Activated CD4-positive, alpha-beta T cell treated with anti-CD3 and anti-CD28 coated beads, Interleukin-2, amount 10 ng/mL, durations not matched to agents 7 days and 5 days (primary cell): ENCODE measurements at regions not wholly inside any gene's neighbourhood (a gene's known extent, or its start where the extent isn't known, plus 50 kb on each side); places are given as distances from the start of the nearest gene placed in this dataset.

Experiments
- CTCF ChIA-PET: fragments of 350-600 bp; sonication (Branson Sonifier 250); formaldehyde crosslinking; loops from one replicate; lab custom pipeline; 2021; ENCODE audit warnings: antibody characterized with exemption; lab: Charles Lee
- POLR2A ChIA-PET: fragments of 350-600 bp; sonication (Branson Sonifier 250); formaldehyde crosslinking; loops from one replicate; lab custom pipeline; 2021; ENCODE audit warnings: antibody characterized with exemption; lab: Charles Lee
- DNase-seq: peaks from one replicate; pipeline ENCODE4 v3.0.0-alpha.2; 2020
- H3K27ac Mint-ChIP-seq: one replicate; pipeline ENCODE4 v1.8.0; 2021; ENCODE audit warnings: mild to moderate bottlenecking, moderate library complexity, mixed read lengths
- H3K27me3 Mint-ChIP-seq: one replicate; pipeline ENCODE4 v1.8.0; 2021; ENCODE audit warnings: mixed read lengths
- H3K36me3 Mint-ChIP-seq: one replicate; pipeline ENCODE4 v1.8.0; 2021; ENCODE audit warnings: low read depth, mixed read lengths
- H3K4me1 Mint-ChIP-seq: one replicate; pipeline ENCODE4 v1.8.0; 2021; ENCODE audit warnings: mixed read lengths
- H3K4me3 Mint-ChIP-seq: one replicate; pipeline ENCODE4 v1.8.0; 2021; ENCODE audit warnings: mild to moderate bottlenecking, moderate library complexity, mixed read lengths
- H3K9me3 Mint-ChIP-seq: one replicate; pipeline ENCODE4 v1.8.0; 2021; ENCODE audit warnings: mixed read lengths

GRCh38 chr13:76023652-76024051, 387.5 kb downstream of the LMO7 start:
- no peaks in the 10 kb centered on the region for H3K36me3 Mint-ChIP-seq
- H3K27ac Mint-ChIP-seq = no peak overlapping the region
- ChIA-PET CTCF (no interaction called here), POLR2A (no interaction called here)
- H3K27me3 Mint-ChIP-seq = peaks cover 5% of the 10 kb centered on the region
- no peak for DNase-seq
- no peaks in the 10 kb centered on the region for H3K9me3 Mint-ChIP-seq
- no peaks in the 10 kb centered on the region for H3K4me1 Mint-ChIP-seq
- H3K4me3 Mint-ChIP-seq = no peak overlapping the region

GRCh38 chr13:76020421-76020955, 384.4 kb downstream of the LMO7 start:
- no peaks in the 10 kb centered on the region for H3K4me1 Mint-ChIP-seq
- no peak overlapping the region for H3K27ac Mint-ChIP-seq
- no peak for DNase-seq
- H3K4me3 Mint-ChIP-seq = no peak overlapping the region
- H3K9me3 Mint-ChIP-seq = no peaks in the 10 kb centered on the region
- H3K36me3 Mint-ChIP-seq = no peaks in the 10 kb centered on the region
- ChIA-PET POLR2A (no interaction called here), CTCF (no interaction called here)
- peaks cover 2% of the 10 kb centered on the region for H3K27me3 Mint-ChIP-seq

- no peak overlapping the region for H3K27ac Mint-ChIP-seq
- no peak for DNase-seq
- no peak overlapping the region for H3K4me3 Mint-ChIP-seq
- H3K27me3 Mint-ChIP-seq = no peaks in the 10 kb centered on the region
- H3K36me3 Mint-ChIP-seq = no peaks in the 10 kb centered on the region
- no peaks in the 10 kb centered on the region for H3K4me1 Mint-ChIP-seq
- H3K9me3 Mint-ChIP-seq = no peaks in the 10 kb centered on the region
- ChIA-PET CTCF (no interaction called here), POLR2A (no interaction called here)
Observed at GRCh38 chr13:76019421-76020044, 383.4 kb downstream of the LMO7 start.

GRCh38 chr13:76017861-76018556, 381.9 kb downstream of the LMO7 start:
- Mint-ChIP-seq H3K36me3 (no peaks in the 10 kb centered on the region), H3K4me1 (no peaks in the 10 kb centered on the region), H3K9me3 (no peaks in the 10 kb centered on the region), H3K27me3 (no peaks in the 10 kb centered on the region), H3K4me3 (no peak overlapping the region), H3K27ac (no peak overlapping the region)
- POLR2A ChIA-PET = no interaction called here
- DNase-seq = no peak
- CTCF ChIA-PET = interaction anchor here (1.0 to 1.3 kb wide), 2 partner anchors 16 to 322 kb away, joined by 5 to 6 read pairs; no protein-coding TSS in a partner anchor

GRCh38 chr13:76016799-76017400, 380.8 kb downstream of the LMO7 start:
- CTCF ChIA-PET = interaction anchor here (1.3 kb wide), 1 partner anchor 321 kb away, joined by 5 read pairs; no protein-coding TSS in a partner anchor
- Mint-ChIP-seq H3K36me3 (no peaks in the 10 kb centered on the region), H3K27me3 (no peaks in the 10 kb centered on the region), H3K4me3 (no peak overlapping the region), H3K27ac (no peak overlapping the region), H3K4me1 (no peaks in the 10 kb centered on the region), H3K9me3 (no peaks in the 10 kb centered on the region)
- peak; percentile 29 for DNase-seq
- POLR2A ChIA-PET = no interaction called here

GRCh38 chr13:76014406-76015318, 378.5 kb downstream of the LMO7 start:
- Mint-ChIP-seq H3K9me3 (no peaks in the 10 kb centered on the region), H3K27ac (no peak overlapping the region), H3K36me3 (no peaks in the 10 kb centered on the region), H3K4me3 (no peak overlapping the region), H3K4me1 (no peaks in the 10 kb centered on the region), H3K27me3 (no peaks in the 10 kb centered on the region)
- DNase-seq = no peak
- POLR2A ChIA-PET = no interaction called here
- CTCF ChIA-PET = no interaction called here

GRCh38 chr13:76012091-76012721, 376.1 kb downstream of the LMO7 start:
- Mint-ChIP-seq H3K36me3 (no peaks in the 10 kb centered on the region), H3K27me3 (peaks cover 2% of the 10 kb centered on the region), H3K4me3 (no peak overlapping the region), H3K4me1 (no peaks in the 10 kb centered on the region), H3K27ac (no peak overlapping the region), H3K9me3 (no peaks in the 10 kb centered on the region)
- POLR2A ChIA-PET = no interaction called here
- CTCF ChIA-PET = no interaction called here
- no peak for DNase-seq

GRCh38 chr13:76009267-76009890, 373.2 kb downstream of the LMO7 start:
- DNase-seq = no peak
- H3K4me3 Mint-ChIP-seq = no peak overlapping the region
- H3K27ac Mint-ChIP-seq = no peak overlapping the region
- H3K36me3 Mint-ChIP-seq = no peaks in the 10 kb centered on the region
- H3K4me1 Mint-ChIP-seq = no peaks in the 10 kb centered on the region
- ChIA-PET POLR2A (no interaction called here), CTCF (no interaction called here)
- H3K27me3 Mint-ChIP-seq = peaks cover 2% of the 10 kb centered on the region
- H3K9me3 Mint-ChIP-seq = no peaks in the 10 kb centered on the region

GRCh38 chr13:76004416-76004815, 368.3 kb downstream of the LMO7 start:
- POLR2A ChIA-PET = no interaction called here

GRCh38 chr13:76000131-76000530, 364.0 kb downstream of the LMO7 start:
- no peak overlapping the region for H3K27ac Mint-ChIP-seq
- peaks cover 7% of the 10 kb centered on the region for H3K4me1 Mint-ChIP-seq
- POLR2A ChIA-PET = no interaction called here
- no peaks in the 10 kb centered on the region for H3K36me3 Mint-ChIP-seq
- H3K4me3 Mint-ChIP-seq = no peak overlapping the region
- no peaks in the 10 kb centered on the region for H3K9me3 Mint-ChIP-seq
- H3K27me3 Mint-ChIP-seq = no peaks in the 10 kb centered on the region
- no peak for DNase-seq
- CTCF ChIA-PET = no interaction called here

More at GRCh38 chr13:76004416-76004815, 368.3 kb downstream of the LMO7 start:
- H3K4me3 Mint-ChIP-seq = no peak overlapping the region
- H3K27me3 Mint-ChIP-seq = peaks cover 2% of the 10 kb centered on the region
- no peak for DNase-seq
- H3K36me3 Mint-ChIP-seq = no peaks in the 10 kb centered on the region
- no peaks in the 10 kb centered on the region for H3K9me3 Mint-ChIP-seq
- CTCF ChIA-PET = interaction anchor here (1.1 kb wide), 1 partner anchor 28 kb away, joined by 3 read pairs; no protein-coding TSS in a partner anchor
- H3K4me1 Mint-ChIP-seq = no peaks in the 10 kb centered on the region
- H3K27ac Mint-ChIP-seq = no peak overlapping the region

- no peaks in the 10 kb centered on the region for H3K27me3 Mint-ChIP-seq
- H3K9me3 Mint-ChIP-seq = no peaks in the 10 kb centered on the region
- H3K4me3 Mint-ChIP-seq = no peak overlapping the region
- CTCF ChIA-PET = no interaction called here
- no peak overlapping the region for H3K27ac Mint-ChIP-seq
- H3K36me3 Mint-ChIP-seq = no peaks in the 10 kb centered on the region
- POLR2A ChIA-PET = no interaction called here
- DNase-seq = no peak
- H3K4me1 Mint-ChIP-seq = peaks cover 7% of the 10 kb centered on the region
Observed at GRCh38 chr13:75996582-75996981, 360.5 kb downstream of the LMO7 start.

GRCh38 chr13:75995966-75996365, 359.8 kb downstream of the LMO7 start:
- H3K4me1 Mint-ChIP-seq = peaks cover 7% of the 10 kb centered on the region
- H3K4me3 Mint-ChIP-seq = no peak overlapping the region
- CTCF ChIA-PET = no interaction called here

More at GRCh38 chr13:75995966-75996365, 359.8 kb downstream of the LMO7 start:
- no peaks in the 10 kb centered on the region for H3K9me3 Mint-ChIP-seq
- no peak for DNase-seq
- POLR2A ChIA-PET = no interaction called here
- H3K27ac Mint-ChIP-seq = no peak overlapping the region
- no peaks in the 10 kb centered on the region for H3K27me3 Mint-ChIP-seq
- no peaks in the 10 kb centered on the region for H3K36me3 Mint-ChIP-seq
